Trophoblast cell (in vitro differentiated cells and primary cell): ENCODE measurements at regions not wholly inside any gene's neighbourhood (a gene's known extent, or its start where the extent isn't known, plus 50 kb on each side); places are given as distances from the start of the nearest gene placed in this dataset.
A peak's percentile ranks its signal among the peaks of the same experiment; 100 is the strongest.

Experiments used
- DNase-seq, 2 donors: peaks; one replicate each; pipeline ENCODE4 v3.0.0-alpha.2; 2016
- H2AFZ ChIP-seq: 2 replicates; pipeline ENCODE4 v1.6.1; 2013; ENCODE audit warnings: low read length, moderate library complexity, mild to moderate bottlenecking; ENCODE audit not compliant: insufficient read depth, poor library complexity
- H2AK5ac ChIP-seq: 2 replicates; pipeline ENCODE4 v1.6.1; 2013; ENCODE audit warnings: mild to moderate bottlenecking, low read length
- H2BK120ac ChIP-seq: 2 replicates; pipeline ENCODE4 v1.6.1; 2013; ENCODE audit warnings: low read length, mild to moderate bottlenecking, moderate library complexity; ENCODE audit not compliant: insufficient read depth, poor library complexity
- H2BK12ac ChIP-seq: 2 replicates; pipeline ENCODE4 v1.6.1; 2013; ENCODE audit warnings: mild to moderate bottlenecking, low read length, moderate library complexity
- H2BK5ac ChIP-seq: 2 replicates; pipeline ENCODE4 v1.6.1; 2013; ENCODE audit warnings: low read length, low read depth, moderate library complexity, mild to moderate bottlenecking; ENCODE audit not compliant: poor library complexity
- H3K14ac ChIP-seq: 2 replicates; pipeline ENCODE4 v1.6.1; 2013; ENCODE audit warnings: mild to moderate bottlenecking, low read length
- H3K18ac ChIP-seq: 2 replicates; pipeline ENCODE4 v1.6.1; 2013; ENCODE audit warnings: mild to moderate bottlenecking, low read length
- H3K23ac ChIP-seq: 2 replicates; pipeline ENCODE4 v1.6.1; 2013; ENCODE audit warnings: low read length
- H3K27ac ChIP-seq: 2 replicates; pipeline ENCODE4 v1.5.1; 2013; ENCODE audit warnings: low read depth, mild to moderate bottlenecking, inconsistent platforms, low read length, moderate library complexity
- H3K27me3 ChIP-seq: 2 replicates; pipeline ENCODE4 v1.6.1; 2013; ENCODE audit warnings: inconsistent platforms, mild to moderate bottlenecking, low read length, moderate library complexity; ENCODE audit not compliant: insufficient read depth
- H3K36me3 ChIP-seq, 2 experiments: 1 replicate in 1 of 2; 2 replicates in 1 of 2; pipeline ENCODE4 v1.6.1; 2013; ENCODE audit warnings: low read length in 2 of 2, mild to moderate bottlenecking in 2 of 2, moderate library complexity in 1 of 2; ENCODE audit not compliant: insufficient read depth in 2 of 2, control insufficient read depth in 1 of 2
- H3K4ac ChIP-seq: 2 replicates; pipeline ENCODE4 v1.6.1; 2013; ENCODE audit warnings: low read depth, mild to moderate bottlenecking, low read length, moderate library complexity
- H3K4me1 ChIP-seq, 2 experiments: 1 replicate in 1 of 2; 2 replicates in 1 of 2; pipeline ENCODE4 v1.6.1; 2013; ENCODE audit warnings: low read length in 2 of 2, mild to moderate bottlenecking in 2 of 2, moderate library complexity in 1 of 2; ENCODE audit not compliant: insufficient read depth in 2 of 2, control insufficient read depth in 1 of 2
- H3K4me2 ChIP-seq: 2 replicates; pipeline ENCODE4 v1.6.1; 2013; ENCODE audit warnings: inconsistent platforms, mild to moderate bottlenecking, low read length, moderate library complexity
- H3K4me3 ChIP-seq: 2 replicates; pipeline ENCODE4 v1.5.1; 2013; ENCODE audit warnings: mild to moderate bottlenecking, low read depth, low read length, inconsistent platforms
- H3K79me1 ChIP-seq: one replicate; pipeline ENCODE4 v1.6.1; 2013; ENCODE audit warnings: low read length
- H3K79me2 ChIP-seq: 2 replicates; pipeline ENCODE4 v1.6.1; 2013; ENCODE audit warnings: low read length, mild to moderate bottlenecking; ENCODE audit not compliant: control insufficient read depth, insufficient read depth, poor library complexity
- H3K9ac ChIP-seq: 2 replicates; pipeline ENCODE4 v1.6.1; 2013; ENCODE audit warnings: mild to moderate bottlenecking, low read length
- H3K9me3 ChIP-seq: 2 replicates; pipeline ENCODE4 v1.6.1; 2013; ENCODE audit warnings: low read depth, mild to moderate bottlenecking, control low read depth, inconsistent platforms, low read length; ENCODE audit not compliant: insufficient read depth
- H4K12ac ChIP-seq: 2 replicates; pipeline ENCODE4 v1.6.1; 2013; ENCODE audit warnings: low read depth, mild to moderate bottlenecking, low read length, moderate library complexity
- H4K8ac ChIP-seq: 2 replicates; pipeline ENCODE4 v1.6.1; 2013; ENCODE audit warnings: low read depth, mild to moderate bottlenecking, low read length, moderate library complexity
- H4K91ac ChIP-seq: one replicate; pipeline ENCODE4 v1.6.1; 2013; ENCODE audit warnings: low read depth, mild to moderate bottlenecking, low read length, moderate library complexity
- WGBS: extraction: QIAGEN DNeasy Blood & Tissue Kit; methylation state at CpG from one replicate; pipeline ENCODE4 v1.1.7; 2013; ENCODE audit warnings: missing lambda C conversion rate; ENCODE audit not compliant: insufficient read length, insufficient coverage; ENCODE audit errors: extremely low coverage; 5-methylcytosine and 5-hydroxymethylcytosine counted together

- no peak for DNase-seq
- no peak overlapping the region for H2BK120ac ChIP-seq
- H3K9ac ChIP-seq, result no peak overlapping the region
- no peaks in the 10 kb centered on the region for H3K36me3 ChIP-seq
- no peaks in the 10 kb centered on the region for H3K79me2 ChIP-seq
- H3K79me1 ChIP-seq, result no peaks in the 10 kb centered on the region
- no peaks in the 10 kb centered on the region for H3K9me3 ChIP-seq
- H3K14ac ChIP-seq, result no peak overlapping the region
- H4K12ac ChIP-seq, result no peak overlapping the region
- H2BK5ac ChIP-seq, result no peak overlapping the region
- H2AK5ac ChIP-seq, result no peak overlapping the region
- no peak overlapping the region for H3K4me2 ChIP-seq
- H3K4me3 ChIP-seq, result no peak overlapping the region
- peaks cover 0 to 2% of the 10 kb centered on the region in 2 experiments for H3K4me1 ChIP-seq
- no peak overlapping the region for H4K8ac ChIP-seq
- no peak overlapping the region for H2BK12ac ChIP-seq
- H3K27ac ChIP-seq, result no peak overlapping the region
- no peak overlapping the region for H3K4ac ChIP-seq
- no peak overlapping the region for H3K18ac ChIP-seq
- H3K27me3 ChIP-seq, result no peaks in the 10 kb centered on the region
- no peak overlapping the region for H3K23ac ChIP-seq
- no peak overlapping the region for H4K91ac ChIP-seq
- H2AFZ ChIP-seq, result no peak overlapping the region
Measured at GRCh38 chr2:226573158-226573557, 226.5 kb downstream of the IRS1 start.

GRCh38 chr2:226564667-226565066 is 235.0 kb downstream of the IRS1 start:
- Histone ChIP-seq H3K4me2 (no peak overlapping the region), H2BK120ac (no peak overlapping the region), H3K79me1 (no peaks in the 10 kb centered on the region), H2BK5ac (no peak overlapping the region), H3K4ac (no peak overlapping the region), H4K91ac (no peak overlapping the region), H3K4me1 (peaks cover 2% of the 10 kb centered on the region in 2 experiments), H3K9me3 (no peaks in the 10 kb centered on the region), H2AK5ac (no peak overlapping the region), H3K79me2 (no peaks in the 10 kb centered on the region), H4K12ac (no peak overlapping the region), H3K9ac (no peak overlapping the region), H2BK12ac (no peak overlapping the region), H3K18ac (no peak overlapping the region), H3K14ac (no peak overlapping the region), H3K27ac (no peak overlapping the region), H3K4me3 (no peak overlapping the region), H3K36me3 (no peaks in the 10 kb centered on the region), H3K27me3 (no peaks in the 10 kb centered on the region), H4K8ac (no peak overlapping the region), H2AFZ (no peak overlapping the region), H3K23ac (no peak overlapping the region)
- peak; percentile 8 to 23 for DNase-seq
- WGBS, result no CpG with 5 or more reads among the region's 5 CpGs

- H3K4me3 ChIP-seq, result no peak overlapping the region
- H2BK5ac ChIP-seq, result no peak overlapping the region
- WGBS, result no CpG with 5 or more reads among the region's 1 CpG
Measured at GRCh38 chr2:226561962-226562361, 237.7 kb downstream of the IRS1 start.

DNA sequence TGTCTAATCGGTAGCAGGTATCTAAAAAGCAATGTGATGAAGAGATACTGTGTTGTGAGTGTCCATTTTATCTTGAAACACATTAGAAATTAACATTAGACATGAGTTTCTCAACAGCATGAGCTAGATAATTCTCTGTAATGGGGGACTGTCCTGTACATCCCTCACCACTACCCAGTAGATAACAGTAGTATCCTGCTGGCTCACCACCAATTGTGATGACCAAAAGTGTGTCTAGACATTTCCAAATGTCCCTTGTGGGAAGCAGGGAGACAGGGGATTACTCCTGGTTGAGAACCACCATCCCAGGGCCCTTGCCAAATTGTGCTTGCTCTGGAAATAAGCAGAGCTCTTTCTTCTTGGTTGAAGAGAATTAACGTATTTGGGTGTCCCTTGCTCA is 239.3 kb downstream of the IRS1 start:
- H3K79me2 ChIP-seq, result no peaks in the 10 kb centered on the region
- H3K27ac ChIP-seq, result no peak overlapping the region
- H3K4me3 ChIP-seq, result no peak overlapping the region
- no peak overlapping the region for H4K12ac ChIP-seq
- no peaks in the 10 kb centered on the region for H3K79me1 ChIP-seq
- no peak overlapping the region for H3K4ac ChIP-seq
- H3K9ac ChIP-seq, result no peak overlapping the region
- no peak overlapping the region for H3K23ac ChIP-seq
- H4K8ac ChIP-seq, result no peak overlapping the region
- DNase-seq, result no peak
- H2AK5ac ChIP-seq, result peak overlapping the region; percentile 91
- H3K9me3 ChIP-seq, result no peaks in the 10 kb centered on the region
- H3K4me1 ChIP-seq, result peaks cover 2% of the 10 kb centered on the region in 2 experiments
- peak overlapping the region; percentile 39 for H3K14ac ChIP-seq
- H4K91ac ChIP-seq, result peak overlapping the region; percentile 21
- no CpG with 5 or more reads among the region's 2 CpGs for WGBS
- H2BK120ac ChIP-seq, result peak overlapping the region; percentile 62
- peak overlapping the region; percentile 50 for H2BK12ac ChIP-seq
- H3K4me2 ChIP-seq, result no peak overlapping the region
- peak overlapping the region; percentile 5 for H2BK5ac ChIP-seq
- H2AFZ ChIP-seq, result no peak overlapping the region
- H3K18ac ChIP-seq, result no peak overlapping the region
- H3K36me3 ChIP-seq, result no peaks in the 10 kb centered on the region
- no peaks in the 10 kb centered on the region for H3K27me3 ChIP-seq

More at GRCh38 chr2:226561962-226562361, 237.7 kb downstream of the IRS1 start:
- Histone ChIP-seq H3K4me1 (peaks cover 2% of the 10 kb centered on the region in 2 experiments), H3K18ac (no peak overlapping the region), H3K14ac (no peak overlapping the region), H3K4me2 (no peak overlapping the region), H2AFZ (no peak overlapping the region), H2BK120ac (no peak overlapping the region), H3K79me2 (no peaks in the 10 kb centered on the region), H2AK5ac (no peak overlapping the region), H3K9ac (no peak overlapping the region), H3K36me3 (no peaks in the 10 kb centered on the region), H3K23ac (no peak overlapping the region), H3K79me1 (no peaks in the 10 kb centered on the region), H2BK12ac (no peak overlapping the region), H3K4ac (no peak overlapping the region), H3K27ac (peak overlapping the region; percentile 19), H4K12ac (no peak overlapping the region), H3K9me3 (no peaks in the 10 kb centered on the region), H4K8ac (no peak overlapping the region), H4K91ac (no peak overlapping the region), H3K27me3 (no peaks in the 10 kb centered on the region)
- no peak for DNase-seq
